H1 (cell line): ENCODE measurements at regions not wholly inside any gene's neighbourhood (a gene's known extent, or its start where the extent isn't known, plus 50 kb on each side); places are given as distances from the start of the nearest gene placed in this dataset.

Source experiments
- CHD1 ChIP-seq: IDR thresholded peaks from 2 replicates; pipeline ENCODE4 v1.6.1; 2012; ENCODE audit warnings: low read depth, low read length, improper control_type of control experiment
- EP300 ChIP-seq, 2 experiments: IDR thresholded peaks; 1 replicate in 1 of 2; 2 replicates in 1 of 2; pipeline ENCODE4 v1.6.1; 2011 to 2012; ENCODE audit warnings: low read depth in 2 of 2, low read length in 2 of 2, mild to moderate bottlenecking in 2 of 2, borderline replicate concordance in 1 of 2, inconsistent platforms in 1 of 2, moderate library complexity in 1 of 2
- KDM1A ChIP-seq: fragments of 200-600, 300-600 bp; sonication (generic); IDR thresholded peaks from 2 replicates; pipeline ENCODE4 v1.7.1; 2016; ENCODE audit warnings: mild to moderate bottlenecking, low read length, borderline replicate concordance
- POLR2A ChIP-seq, 2 experiments: IDR thresholded peaks; 1 replicate in 1 of 2; 2 replicates in 1 of 2; pipeline ENCODE4 v1.6.1; 2011; ENCODE audit warnings: low read depth in 2 of 2, low read length in 2 of 2, mild to moderate bottlenecking in 2 of 2; ENCODE audit errors: control extremely low read depth in 1 of 2
- POLR2AphosphoS5 ChIP-seq: IDR thresholded peaks from 2 replicates; pipeline ENCODE4 v1.6.1; 2011; ENCODE audit warnings: low read depth, low read length
- RAD21 ChIP-seq, 2 experiments: IDR thresholded peaks in 1 of 2; conservative IDR thresholded peaks in 1 of 2; 2 replicates each; pipeline ENCODE4 v1.6.1; 2011; ENCODE audit warnings: low read depth in 2 of 2, low read length in 2 of 2, improper control_type of control experiment in 1 of 2, inconsistent platforms in 1 of 2, mild to moderate bottlenecking in 1 of 2, moderate library complexity in 1 of 2
- ZNF274 ChIP-seq: IDR thresholded peaks from 2 replicates; pipeline ENCODE4 v1.7.0; 2012; ENCODE audit warnings: low read length, borderline replicate concordance; ENCODE audit errors: extremely low read depth
- TF ChIP-seq, protein P1 (sequence below), 3 experiments: IDR thresholded peaks; 1 replicate in 2 of 3; 2 replicates in 1 of 3; pipeline versions ENCODE4 v1.5.1 to v1.6.1; 2011; ENCODE audit warnings: low read length in 3 of 3, mild to moderate bottlenecking in 3 of 3, inconsistent platforms in 2 of 3, low read depth in 1 of 3, moderate library complexity in 1 of 3; ENCODE audit not compliant: insufficient read depth in 1 of 3; ENCODE audit errors: control extremely low read depth in 1 of 3
- TF ChIP-seq, protein P2 (sequence below): IDR thresholded peaks from 2 replicates; pipeline ENCODE4 v1.6.1; 2012; ENCODE audit warnings: inconsistent platforms

DNA sequence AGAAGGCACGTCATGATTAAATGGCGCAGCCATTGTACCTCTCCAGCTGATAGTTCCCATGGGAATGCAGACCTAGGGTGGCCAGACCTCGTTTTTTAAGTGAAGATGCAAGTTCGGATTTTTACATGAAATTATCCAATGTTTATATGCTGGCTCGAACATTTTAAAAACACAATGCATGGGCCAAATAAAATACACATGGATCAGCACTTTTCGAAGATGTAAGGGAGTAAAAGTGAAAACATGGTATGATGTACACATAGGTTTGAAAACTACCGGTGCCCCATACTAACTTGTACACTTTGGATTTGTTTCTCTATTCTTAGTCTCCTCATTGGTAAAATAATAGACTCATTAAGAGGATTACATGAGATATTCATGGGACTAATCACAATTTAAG, 412.5 kb upstream of the CCNG1 start:
- TF ChIP-seq, protein P1, sequence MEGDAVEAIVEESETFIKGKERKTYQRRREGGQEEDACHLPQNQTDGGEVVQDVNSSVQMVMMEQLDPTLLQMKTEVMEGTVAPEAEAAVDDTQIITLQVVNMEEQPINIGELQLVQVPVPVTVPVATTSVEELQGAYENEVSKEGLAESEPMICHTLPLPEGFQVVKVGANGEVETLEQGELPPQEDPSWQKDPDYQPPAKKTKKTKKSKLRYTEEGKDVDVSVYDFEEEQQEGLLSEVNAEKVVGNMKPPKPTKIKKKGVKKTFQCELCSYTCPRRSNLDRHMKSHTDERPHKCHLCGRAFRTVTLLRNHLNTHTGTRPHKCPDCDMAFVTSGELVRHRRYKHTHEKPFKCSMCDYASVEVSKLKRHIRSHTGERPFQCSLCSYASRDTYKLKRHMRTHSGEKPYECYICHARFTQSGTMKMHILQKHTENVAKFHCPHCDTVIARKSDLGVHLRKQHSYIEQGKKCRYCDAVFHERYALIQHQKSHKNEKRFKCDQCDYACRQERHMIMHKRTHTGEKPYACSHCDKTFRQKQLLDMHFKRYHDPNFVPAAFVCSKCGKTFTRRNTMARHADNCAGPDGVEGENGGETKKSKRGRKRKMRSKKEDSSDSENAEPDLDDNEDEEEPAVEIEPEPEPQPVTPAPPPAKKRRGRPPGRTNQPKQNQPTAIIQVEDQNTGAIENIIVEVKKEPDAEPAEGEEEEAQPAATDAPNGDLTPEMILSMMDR (IDR thresholded peaks at IDR 0.05; ENCODE audit: control extremely low read depth in 1 of 3, insufficient read depth in 1 of 3, low read depth in 1 of 3, low read length in 3 of 3): no peak
- no peak for TF ChIP-seq KDM1A
- TF ChIP-seq ZNF274: no peak
- TF ChIP-seq CHD1: no peak
- no peak for TF ChIP-seq RAD21 (IDR thresholded peaks at IDR 0.05 in 1 of 2, conservative IDR thresholded peaks at IDR 0.05 in 1 of 2; ENCODE audit: low read depth in 2 of 2, low read length in 2 of 2)
- no peak for TF ChIP-seq POLR2AphosphoS5
- no peak for TF ChIP-seq EP300 (IDR thresholded peaks at IDR 0.05; ENCODE audit: borderline replicate concordance in 1 of 2, low read depth in 2 of 2, low read length in 2 of 2)
- TF ChIP-seq, protein P2, sequence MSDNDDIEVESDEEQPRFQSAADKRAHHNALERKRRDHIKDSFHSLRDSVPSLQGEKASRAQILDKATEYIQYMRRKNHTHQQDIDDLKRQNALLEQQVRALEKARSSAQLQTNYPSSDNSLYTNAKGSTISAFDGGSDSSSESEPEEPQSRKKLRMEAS: no peak
- no peak for TF ChIP-seq POLR2A (IDR thresholded peaks at IDR 0.05; ENCODE audit: control extremely low read depth in 1 of 2, low read depth in 2 of 2, low read length in 2 of 2)
